ENCODE measurements at regions not wholly inside any gene's neighbourhood (a gene's known extent, or its start where the extent isn't known, plus 50 kb on each side); places are given as distances from the start of the nearest gene placed in this dataset.

DNA sequence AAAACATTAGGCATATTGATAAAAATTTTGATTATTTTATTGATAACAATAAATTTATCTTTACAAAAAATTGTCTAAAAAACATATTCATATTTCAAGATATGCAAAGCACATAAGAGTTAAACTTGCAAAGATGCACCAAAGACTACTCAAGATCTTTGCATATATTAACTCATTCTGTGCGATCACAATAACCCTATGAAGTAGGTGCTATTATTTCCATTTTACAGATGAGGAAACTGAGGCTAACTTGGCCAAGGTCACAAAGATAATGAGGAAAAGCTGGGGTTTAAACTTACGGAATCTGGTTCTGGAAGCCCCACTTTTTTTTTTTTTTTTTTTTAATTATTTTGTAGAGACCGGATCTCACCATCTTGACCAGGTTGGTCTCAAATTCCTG lies 94.4 kb upstream of the SERTAD2 start:
- no peak overlapping the region for H3K4me3 Mint-ChIP-seq
- Histone ChIP-seq H3K14ac (ENCODE audit: insufficient read depth, low read length) (no peak overlapping the region), H3K23me2 (ENCODE audit: insufficient read length, low read depth, low read length, poor library complexity, severe bottlenecking) (peaks cover 6% of the 10 kb centered on the region), H2AFZ (ENCODE audit: low read length) (no peak overlapping the region), H4K20me1 (ENCODE audit: control insufficient read depth, insufficient read depth, insufficient read length) (no peaks in the 10 kb centered on the region), H3K27ac (ENCODE audit: insufficient read length, low read depth, low read length) (no peak overlapping the region), H3T11ph (ENCODE audit: low read length) (no peak overlapping the region), H3K4me1 (ENCODE audit: insufficient read depth, low read length) (no peaks in the 10 kb centered on the region), H3K79me2 (ENCODE audit: insufficient read depth, low read length) (no peaks in the 10 kb centered on the region), H2BK20ac (ENCODE audit: low read depth, low read length, poor library complexity, severe bottlenecking) (no peak overlapping the region), H3K4ac (ENCODE audit: low read depth, low read length) (no peak overlapping the region), H2BK12ac (ENCODE audit: insufficient read length, low read depth, low read length) (no peak overlapping the region), H3K56ac (ENCODE audit: insufficient read length, low read depth, low read length) (no peak overlapping the region), H2BK120ac (ENCODE audit: low read depth, low read length, poor library complexity, severe bottlenecking) (no peak overlapping the region), H3K79me1 (ENCODE audit: insufficient read depth, low read depth, low read length, poor library complexity, severe bottlenecking) (no peaks in the 10 kb centered on the region), H3K27me3 (ENCODE audit: insufficient read depth, low read length) (peaks cover 2% of the 10 kb centered on the region; the same call in 1 of the 2 replicates), H3K9me3 (ENCODE audit: control insufficient read depth, low read depth, low read length) (no peaks in the 10 kb centered on the region), H4K8ac (replicated peaks; ENCODE audit: insufficient read length, low read depth, low read length) (no peak overlapping the region), H3K4me2 (ENCODE audit: insufficient read depth, insufficient read length, low read length) (no peak overlapping the region), H2BK15ac (ENCODE audit: low read depth, low read length) (no peak overlapping the region), H2BK5ac (ENCODE audit: insufficient read length, low read length) (no peak overlapping the region), H3K9ac (ENCODE audit: extremely low read depth, insufficient read length, low read length) (no peak overlapping the region), H3K18ac (ENCODE audit: insufficient read length, low read depth, low read length) (no peak overlapping the region), H4K5ac (ENCODE audit: insufficient read length, low read depth, low read length) (no peak overlapping the region), H2AK5ac (ENCODE audit: insufficient read length, low read length) (no peak overlapping the region), H3K23ac (ENCODE audit: insufficient read length, low read depth, low read length) (no peak overlapping the region), H4K91ac (ENCODE audit: insufficient read length, low read depth, low read length) (no peak overlapping the region)
- no CpG with 5 or more reads among the region's 3 CpGs for WGBS (ENCODE audit: extremely low coverage, insufficient read length, low lambda C conversion rate)
- no peak for TF ChIP-seq CTCF (conservative IDR thresholded peaks at IDR 0.05)
- no peak for DNase-seq
- no peaks in the 10 kb centered on the region for H3K36me3 Mint-ChIP-seq (ENCODE audit: insufficient read depth in 1 of 3, low read depth in 3 of 3)
- peaks cover 13 to 15% of the 10 kb centered on the region in 2 experiments for H3K4me1 Mint-ChIP-seq
- peaks cover 23% of the 10 kb centered on the region for H3K27me3 Mint-ChIP-seq (ENCODE audit: low read depth)
- no peak overlapping the region for H3K27ac Mint-ChIP-seq
- H3K9me3 Mint-ChIP-seq: no peaks in the 10 kb centered on the region

Measured in H9 (cell line).